ENCODE measurements at regions not wholly inside any gene's neighbourhood (a gene's known extent, or its start where the extent isn't known, plus 50 kb on each side); places are given as distances from the start of the nearest gene placed in this dataset.
A peak's percentile ranks its signal among the peaks of the same experiment; 100 is the strongest.

DNA sequence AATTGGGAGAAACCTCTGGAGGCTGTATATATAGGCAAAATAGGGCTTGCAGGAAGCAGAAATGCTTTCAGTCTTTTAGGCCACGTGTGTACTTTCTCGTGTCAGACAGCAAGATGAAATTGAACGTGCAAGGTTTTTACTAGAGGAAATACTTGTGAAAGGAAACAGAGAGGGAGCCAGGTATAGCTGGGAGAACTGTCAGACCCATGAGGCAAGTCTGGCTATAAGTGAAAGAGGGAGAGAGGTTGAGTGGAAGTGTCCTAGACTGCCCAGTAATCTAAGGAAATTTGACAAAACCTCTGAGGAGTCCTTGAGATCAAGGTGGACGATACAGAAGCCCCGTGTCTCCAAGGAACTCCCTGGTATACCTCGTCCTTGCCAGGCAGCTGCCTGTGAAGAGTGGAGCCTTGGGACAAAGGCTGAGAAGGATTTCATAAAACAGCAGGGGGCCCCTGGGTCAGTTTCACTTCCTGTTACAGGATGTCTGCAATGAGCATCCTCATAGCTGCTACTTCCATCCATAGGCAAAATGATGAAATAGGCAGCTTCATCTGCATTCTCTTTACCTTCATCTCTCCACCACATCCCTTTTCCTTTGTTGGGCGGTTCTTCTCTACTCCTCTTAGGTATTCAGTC lies 114.4 kb upstream of the MAP3K7 start:
- H3K4me1 Mint-ChIP-seq, result peaks cover 2% of the 10 kb centered on the region
- no peaks in the 10 kb centered on the region for H3K36me3 Mint-ChIP-seq
- H3K27ac Mint-ChIP-seq, result no peak overlapping the region
- no peak overlapping the region for H3K4me3 Mint-ChIP-seq
- TF ChIP-seq, protein P1, sequence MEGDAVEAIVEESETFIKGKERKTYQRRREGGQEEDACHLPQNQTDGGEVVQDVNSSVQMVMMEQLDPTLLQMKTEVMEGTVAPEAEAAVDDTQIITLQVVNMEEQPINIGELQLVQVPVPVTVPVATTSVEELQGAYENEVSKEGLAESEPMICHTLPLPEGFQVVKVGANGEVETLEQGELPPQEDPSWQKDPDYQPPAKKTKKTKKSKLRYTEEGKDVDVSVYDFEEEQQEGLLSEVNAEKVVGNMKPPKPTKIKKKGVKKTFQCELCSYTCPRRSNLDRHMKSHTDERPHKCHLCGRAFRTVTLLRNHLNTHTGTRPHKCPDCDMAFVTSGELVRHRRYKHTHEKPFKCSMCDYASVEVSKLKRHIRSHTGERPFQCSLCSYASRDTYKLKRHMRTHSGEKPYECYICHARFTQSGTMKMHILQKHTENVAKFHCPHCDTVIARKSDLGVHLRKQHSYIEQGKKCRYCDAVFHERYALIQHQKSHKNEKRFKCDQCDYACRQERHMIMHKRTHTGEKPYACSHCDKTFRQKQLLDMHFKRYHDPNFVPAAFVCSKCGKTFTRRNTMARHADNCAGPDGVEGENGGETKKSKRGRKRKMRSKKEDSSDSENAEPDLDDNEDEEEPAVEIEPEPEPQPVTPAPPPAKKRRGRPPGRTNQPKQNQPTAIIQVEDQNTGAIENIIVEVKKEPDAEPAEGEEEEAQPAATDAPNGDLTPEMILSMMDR (IDR thresholded peaks at IDR 0.05; ENCODE audit: unreplicated experiment), result no peak
- H3K9me3 Mint-ChIP-seq, result no peaks in the 10 kb centered on the region
- peaks cover 26% of the 10 kb centered on the region for H3K27me3 Mint-ChIP-seq (ENCODE audit: low read depth)
- DNase-seq (ENCODE audit: low spot score in 2 of 2, unreplicated experiment in 2 of 2), result no peak

DNA sequence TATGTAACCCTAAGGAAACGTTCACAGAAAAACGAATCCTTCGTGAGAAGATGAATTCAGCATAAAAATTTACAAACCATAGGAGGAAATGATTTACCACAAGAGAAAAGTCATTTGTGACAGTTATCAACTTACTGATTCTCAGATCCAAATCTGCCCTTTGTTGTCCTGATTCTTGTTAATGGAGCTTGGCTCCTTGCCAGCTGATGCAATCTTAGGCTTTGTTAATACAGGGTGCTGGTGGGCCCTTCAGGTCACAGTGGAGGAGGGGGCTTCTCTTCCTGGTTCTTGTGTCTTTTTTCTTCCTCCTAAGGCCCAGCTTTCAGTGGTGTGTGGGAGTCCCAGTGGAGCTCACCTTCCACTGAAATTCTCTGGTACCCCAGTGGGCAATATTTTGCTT lies 108.4 kb upstream of the MAP3K7 start:
- H3K4me3 Mint-ChIP-seq, result no peak overlapping the region
- no peaks in the 10 kb centered on the region for H3K4me1 Mint-ChIP-seq
- DNase-seq (ENCODE audit: low spot score in 2 of 2, unreplicated experiment in 2 of 2), result no peak
- H3K27me3 Mint-ChIP-seq (ENCODE audit: low read depth), result peaks cover 23% of the 10 kb centered on the region
- TF ChIP-seq, protein P1 (IDR thresholded peaks at IDR 0.05; ENCODE audit: unreplicated experiment), result no peak
- no peak overlapping the region for H3K27ac Mint-ChIP-seq
- H3K9me3 Mint-ChIP-seq, result no peaks in the 10 kb centered on the region
- H3K36me3 Mint-ChIP-seq, result no peaks in the 10 kb centered on the region

DNA sequence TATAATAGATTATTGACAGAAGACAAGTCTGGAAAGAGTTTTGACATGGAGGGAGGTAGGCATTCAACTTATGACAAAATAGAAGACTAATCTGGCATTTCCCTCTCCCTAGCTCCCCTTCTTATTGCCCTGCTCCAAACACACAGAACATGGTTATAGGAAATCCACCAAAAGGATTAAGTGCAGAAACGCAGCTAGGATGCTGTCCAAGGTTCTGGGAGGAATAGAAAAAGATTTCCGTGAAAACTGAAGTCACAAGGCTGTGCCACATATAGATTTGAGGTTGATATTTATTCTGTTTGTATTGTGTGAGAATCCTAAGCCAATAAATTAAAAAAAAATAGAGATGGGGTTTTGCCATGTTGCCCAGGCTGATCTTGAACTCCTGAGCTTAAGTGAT lies 107.9 kb upstream of the MAP3K7 start:
- H3K4me3 Mint-ChIP-seq, result no peak overlapping the region
- H3K36me3 Mint-ChIP-seq, result no peaks in the 10 kb centered on the region
- peaks cover 21% of the 10 kb centered on the region for H3K27me3 Mint-ChIP-seq (ENCODE audit: low read depth)
- TF ChIP-seq, protein P1 (IDR thresholded peaks at IDR 0.05; ENCODE audit: unreplicated experiment), result no peak
- no peak for DNase-seq (ENCODE audit: low spot score in 2 of 2, unreplicated experiment in 2 of 2)
- no peak overlapping the region for H3K27ac Mint-ChIP-seq
- no peaks in the 10 kb centered on the region for H3K4me1 Mint-ChIP-seq
- H3K9me3 Mint-ChIP-seq, result no peaks in the 10 kb centered on the region

DNA sequence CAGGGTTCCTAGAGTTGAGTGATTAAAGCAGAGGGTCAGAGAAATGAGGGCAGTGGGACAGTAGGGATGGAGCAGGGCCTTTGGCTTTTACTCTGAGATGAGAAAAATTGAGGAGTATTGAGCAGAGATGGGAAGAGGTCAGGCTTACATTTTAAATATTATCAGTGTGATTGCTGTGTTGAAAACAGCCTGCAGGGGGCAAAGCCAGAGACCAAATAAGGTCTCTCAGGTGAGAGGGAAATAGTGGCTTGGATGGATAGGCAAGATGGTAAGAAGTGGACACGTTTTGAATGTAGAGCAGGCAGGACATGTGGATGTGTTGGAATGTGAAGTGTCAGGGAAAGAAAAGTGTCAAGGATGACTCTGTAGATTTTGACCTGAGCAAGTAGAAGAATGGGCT lies 105.0 kb upstream of the MAP3K7 start:
- no peak for DNase-seq (ENCODE audit: low spot score in 2 of 2, unreplicated experiment in 2 of 2)
- no peaks in the 10 kb centered on the region for H3K9me3 Mint-ChIP-seq
- H3K36me3 Mint-ChIP-seq, result no peaks in the 10 kb centered on the region
- no peaks in the 10 kb centered on the region for H3K4me1 Mint-ChIP-seq
- peaks cover 34% of the 10 kb centered on the region for H3K27me3 Mint-ChIP-seq (ENCODE audit: low read depth)
- TF ChIP-seq, protein P1 (IDR thresholded peaks at IDR 0.05; ENCODE audit: unreplicated experiment), result peak; percentile 59
- H3K27ac Mint-ChIP-seq, result no peak overlapping the region
- H3K4me3 Mint-ChIP-seq, result no peak overlapping the region

DNA sequence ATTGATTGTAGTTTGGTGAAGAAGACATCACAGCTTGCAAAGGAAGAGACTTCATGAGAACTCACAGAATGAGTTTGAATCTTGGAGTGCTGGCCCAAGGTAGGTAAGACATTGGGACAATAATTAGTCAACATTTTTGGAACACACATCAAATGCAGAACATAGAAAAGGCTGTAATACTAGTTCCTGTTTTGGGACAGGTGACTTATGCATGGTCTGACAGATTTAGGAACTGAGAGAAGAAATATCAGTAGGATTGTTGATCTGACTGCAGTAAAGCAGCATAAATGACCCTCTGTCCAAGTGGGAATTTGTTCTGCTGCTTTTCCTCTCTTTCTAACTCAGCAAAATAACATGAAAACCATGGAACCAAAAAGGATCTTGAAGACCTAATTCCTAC lies 102.3 kb upstream of the MAP3K7 start:
- Mint-ChIP-seq H3K36me3 (no peaks in the 10 kb centered on the region), H3K27me3 (ENCODE audit: low read depth) (peaks cover 48% of the 10 kb centered on the region), H3K4me3 (no peak overlapping the region), H3K27ac (no peak overlapping the region), H3K4me1 (no peaks in the 10 kb centered on the region), H3K9me3 (no peaks in the 10 kb centered on the region)
- TF ChIP-seq, protein P1 (IDR thresholded peaks at IDR 0.05; ENCODE audit: unreplicated experiment), result no peak
- DNase-seq (ENCODE audit: low spot score in 2 of 2, unreplicated experiment in 2 of 2), result no peak
